Stomach (tissue), 8 donors: ENCODE measurements at regions not wholly inside any gene's neighbourhood (a gene's known extent, or its start where the extent isn't known, plus 50 kb on each side); places are given as distances from the start of the nearest gene placed in this dataset.

Experiments
- DNase-seq, 2 donors: peaks; one replicate each; pipeline versions ENCODE4 v3.0.0 to v3.0.0-alpha.2; 2013 to 2019
- H3K27ac ChIP-seq, 5 donors: fragments of 200-600 bp in 4 of 5; sonication (generic) in 4 of 5; one replicate each; pipeline ENCODE4 v1.5.1; 2013 to 2019; ENCODE audit warnings: mild to moderate bottlenecking in 1 of 5, moderate library complexity in 1 of 5
- H3K27me3 ChIP-seq, 3 donors: fragments of 200-600 bp; sonication (generic); one replicate each; pipeline ENCODE4 v1.5.1; 2017 to 2019; ENCODE audit warnings: mixed run types in 1 of 3
- H3K36me3 ChIP-seq, 4 donors: fragments of 200-600 bp; sonication (generic); 1 replicate in 3 of 4; 2 replicates in 1 of 4; pipeline ENCODE4 v1.5.1; 2016 to 2019
- H3K4me1 ChIP-seq, 4 donors: fragments of 200-600 bp; sonication (generic); one replicate each; pipeline ENCODE4 v1.5.1; 2016 to 2019
- H3K4me3 ChIP-seq, 4 donors: fragments of 200-600 bp; sonication (generic) in 3 of 4; one replicate each; pipeline ENCODE4 v1.5.1; 2016 to 2019; ENCODE audit warnings: mild to moderate bottlenecking in 1 of 4
- H3K9me3 ChIP-seq, 4 donors: fragments of 200-600 bp; sonication (generic); one replicate each; pipeline ENCODE4 v1.5.1; 2016 to 2019
- EP300 ChIP-seq: sonication (generic); formaldehyde crosslinking; IDR thresholded peaks from one replicate; pipeline ENCODE4 v1.6.1; 2017; ENCODE audit warnings: antibody characterized with exemption
- POLR2A ChIP-seq, 4 donors: fragments of 450-650 bp; IDR thresholded peaks; one replicate each; pipeline ENCODE4 v1.6.1; 2016; ENCODE audit warnings: antibody characterized with exemption in 4 of 4, control low read depth in 2 of 4, mild to moderate bottlenecking in 1 of 4, moderate library complexity in 1 of 4
- POLR2AphosphoS5 ChIP-seq, 3 donors: sonication (generic); formaldehyde crosslinking; IDR thresholded peaks; one replicate each; pipeline ENCODE4 v1.6.1; 2016; ENCODE audit warnings: antibody characterized with exemption in 3 of 3
- WGBS, 5 donors: extraction: QIAGEN DNeasy Blood & Tissue Kit in 3 of 5; methylation state at CpG; one replicate each; pipeline versions ENCODE4 v1.1.5 to v1.1.7; 2013 to 2018; 5-methylcytosine and 5-hydroxymethylcytosine counted together
- intact Hi-C: fragments of 100-400 bp; cut with DNase I; formaldehyde crosslinking; loops from one replicate; pipeline ENCODE4 v1.15.1; 2023; ENCODE audit warnings: low total_unique reads
- TF ChIP-seq, protein P1 (sequence below), 7 experiments: fragments of 450-650 bp in 4 of 7; fragments of 200-600 bp in 3 of 7; sonication (generic) in 3 of 7; IDR thresholded peaks; one replicate each; pipeline ENCODE4 v1.5.1; 2016 to 2019; ENCODE audit warnings: antibody characterized with exemption in 7 of 7, control low read depth in 2 of 7, mild to moderate bottlenecking in 1 of 7
- donor health status: healthy with polysubstance abuse.
- donor health status: Bipolar disorder and iron deficiency.
- donor health status: healthy.

DNA sequence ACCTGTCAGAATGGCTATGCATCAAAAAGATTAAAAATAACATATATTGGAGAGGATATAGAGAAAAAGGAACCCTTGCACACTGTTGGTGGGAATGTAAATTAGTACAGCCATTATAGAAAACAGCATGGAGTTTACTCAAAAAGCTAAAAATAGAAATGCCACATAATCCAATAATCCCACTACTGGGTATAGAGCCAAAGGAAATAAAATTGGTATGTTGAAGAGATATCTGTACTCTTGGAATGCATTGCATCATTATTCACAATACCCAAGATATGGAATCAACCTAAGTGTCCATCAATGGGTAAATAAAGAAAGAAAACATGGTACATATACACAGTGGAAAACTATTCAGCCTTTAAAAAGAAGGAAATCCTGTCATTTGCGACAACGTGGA is 77.2 kb downstream of the C1D start:
- Histone ChIP-seq H3K9me3 (peaks cover 0 to 9% (median under 1%) of the 10 kb centered on the region in 4 donors), H3K4me3 (no peak overlapping the region), H3K36me3 (no peaks in the 10 kb centered on the region), H3K4me1 (no peaks in the 10 kb centered on the region), H3K27me3 (no peaks in the 10 kb centered on the region), H3K27ac (no peak overlapping the region)
- TF ChIP-seq, protein P1, sequence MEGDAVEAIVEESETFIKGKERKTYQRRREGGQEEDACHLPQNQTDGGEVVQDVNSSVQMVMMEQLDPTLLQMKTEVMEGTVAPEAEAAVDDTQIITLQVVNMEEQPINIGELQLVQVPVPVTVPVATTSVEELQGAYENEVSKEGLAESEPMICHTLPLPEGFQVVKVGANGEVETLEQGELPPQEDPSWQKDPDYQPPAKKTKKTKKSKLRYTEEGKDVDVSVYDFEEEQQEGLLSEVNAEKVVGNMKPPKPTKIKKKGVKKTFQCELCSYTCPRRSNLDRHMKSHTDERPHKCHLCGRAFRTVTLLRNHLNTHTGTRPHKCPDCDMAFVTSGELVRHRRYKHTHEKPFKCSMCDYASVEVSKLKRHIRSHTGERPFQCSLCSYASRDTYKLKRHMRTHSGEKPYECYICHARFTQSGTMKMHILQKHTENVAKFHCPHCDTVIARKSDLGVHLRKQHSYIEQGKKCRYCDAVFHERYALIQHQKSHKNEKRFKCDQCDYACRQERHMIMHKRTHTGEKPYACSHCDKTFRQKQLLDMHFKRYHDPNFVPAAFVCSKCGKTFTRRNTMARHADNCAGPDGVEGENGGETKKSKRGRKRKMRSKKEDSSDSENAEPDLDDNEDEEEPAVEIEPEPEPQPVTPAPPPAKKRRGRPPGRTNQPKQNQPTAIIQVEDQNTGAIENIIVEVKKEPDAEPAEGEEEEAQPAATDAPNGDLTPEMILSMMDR (IDR thresholded peaks at IDR 0.05), result no peak
- TF ChIP-seq POLR2AphosphoS5 (IDR thresholded peaks at IDR 0.05), result no peak
- no peak for TF ChIP-seq EP300
- no peak for TF ChIP-seq POLR2A (IDR thresholded peaks at IDR 0.05)
- WGBS, 5 donors, result 38 to 80% (median 51%) methylated on average over 2 of the region's 2 CpGs
- intact Hi-C loops, result no loop called here
- no peak for DNase-seq

DNA sequence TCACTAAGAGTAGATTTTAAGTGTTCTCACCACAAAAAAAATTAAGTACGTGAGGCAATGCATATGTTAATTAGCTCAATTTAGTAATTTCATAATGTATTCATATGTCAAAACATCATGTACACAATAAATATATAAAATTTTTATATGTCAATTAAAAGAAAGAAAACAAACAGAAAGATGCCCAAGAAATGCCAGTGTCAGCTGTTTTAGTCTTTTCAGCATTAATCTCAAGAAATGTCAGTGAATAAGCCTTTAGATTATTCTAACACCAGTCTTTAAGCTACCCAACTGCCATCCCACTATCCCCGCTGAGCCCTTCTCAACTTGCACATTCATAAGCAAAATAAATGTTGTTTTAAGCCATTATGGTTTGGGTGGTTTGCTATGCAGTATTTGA is 76.5 kb downstream of the C1D start:
- Histone ChIP-seq H3K36me3 (no peaks in the 10 kb centered on the region), H3K4me3 (no peak overlapping the region), H3K4me1 (no peaks in the 10 kb centered on the region), H3K9me3 (peaks cover 0 to 2% (median 0%) of the 10 kb centered on the region in 4 donors), H3K27me3 (no peaks in the 10 kb centered on the region), H3K27ac (no peak overlapping the region)
- intact Hi-C loops, result no loop called here
- TF ChIP-seq, protein P1 (IDR thresholded peaks at IDR 0.05), result no peak
- TF ChIP-seq POLR2AphosphoS5 (IDR thresholded peaks at IDR 0.05), result no peak
- TF ChIP-seq POLR2A (IDR thresholded peaks at IDR 0.05), result no peak
- TF ChIP-seq EP300, result no peak
- WGBS, 5 donors, result 67 to 94% (median 84%) methylated on average over 2 of the region's 2 CpGs
- no peak for DNase-seq
